Left lung (tissue), 4 donors: ENCODE measurements at regions not wholly inside any gene's neighbourhood (a gene's known extent, or its start where the extent isn't known, plus 50 kb on each side); places are given as distances from the start of the nearest gene placed in this dataset.
A peak's percentile ranks its signal among the peaks of the same experiment; 100 is the strongest.
"Not testable (repeated sequence)": the region's sequence is repeated elsewhere in the genome, so short reads cannot be mapped to it uniquely, and the experiment has no call there.

Source experiments
- ATAC-seq: fragments of 200-7000 bp; cut with Tn5 transposase; one replicate; pipeline ENCODE4 v1.9.1; 2020; ENCODE audit warnings: moderate library complexity
- DNase-seq, 4 donors: peaks; one replicate each; pipeline ENCODE4 v3.0.0-alpha.2; 2013 to 2020
- H3K27ac ChIP-seq, 2 donors: fragments of 200-600 bp; sonication (generic) in 1 of 2; one replicate each; pipeline versions ENCODE4 v1.5.0 to v1.8.0; 2020 to 2021
- H3K27me3 ChIP-seq, 2 donors: fragments of 200-600 bp; sonication (generic) in 1 of 2; one replicate each; pipeline versions ENCODE4 v1.5.0 to v1.8.0; 2020 to 2021
- H3K36me3 ChIP-seq, 2 donors: fragments of 200-600 bp; sonication (generic) in 1 of 2; one replicate each; pipeline versions ENCODE4 v1.5.0 to v1.8.0; 2020 to 2021
- H3K4me1 ChIP-seq, 2 donors: fragments of 200-600 bp; one replicate each; pipeline ENCODE4 v1.8.0; 2021
- H3K4me3 ChIP-seq, 2 donors: fragments of 200-600 bp; sonication (generic) in 1 of 2; one replicate each; pipeline versions ENCODE4 v1.5.0 to v1.8.0; 2020 to 2021; ENCODE audit warnings: mild to moderate bottlenecking in 1 of 2
- H3K9me3 ChIP-seq, 2 donors: fragments of 200-600 bp; sonication (generic) in 1 of 2; one replicate each; pipeline versions ENCODE4 v1.5.0 to v1.8.0; 2020 to 2021
- intact Hi-C, 2 donors: fragments of 100-400 bp; cut with DNase I; formaldehyde crosslinking; loops; one replicate each; pipeline versions ENCODE4 v1.11.2 to v1.14.2; 2022
- TF ChIP-seq, protein P1 (sequence below), 2 donors: fragments of 200-600 bp; sonication (generic) in 1 of 2; IDR thresholded peaks; one replicate each; pipeline versions ENCODE4 v1.5.0 to v1.8.0; 2021; ENCODE audit warnings: antibody characterized with exemption in 2 of 2
- donor health status: DM: no; HTN: yes; CAD: no.
- donor health status: DM: no; HTN: no; CAD: no.

DNA sequence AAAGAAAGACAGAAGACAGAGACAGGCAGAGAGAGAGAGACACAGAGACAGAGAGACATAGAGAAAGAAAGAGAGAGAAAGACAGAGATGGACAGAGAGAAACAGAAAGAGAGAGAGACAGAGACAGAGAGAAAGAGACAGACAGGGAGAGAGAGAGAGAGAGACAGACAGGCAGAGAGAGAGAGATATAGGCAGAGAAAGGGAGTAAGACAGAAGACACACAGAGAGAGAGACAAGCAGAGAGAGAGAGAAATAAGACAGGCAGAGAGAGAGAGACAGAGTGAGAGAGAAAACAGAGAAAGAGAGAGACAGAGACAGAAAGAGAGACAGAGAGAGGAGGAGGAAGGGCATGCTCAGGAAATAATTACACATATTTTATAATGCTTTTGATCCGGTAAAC, 758.3 kb upstream of the DEFB115 start:
- no peaks in the 10 kb centered on the region for H3K4me1 ChIP-seq
- DNase-seq, result no peak
- no peak for ATAC-seq
- no peaks in the 10 kb centered on the region for H3K36me3 ChIP-seq
- intact Hi-C loops, result no loop called here
- TF ChIP-seq, protein P1, sequence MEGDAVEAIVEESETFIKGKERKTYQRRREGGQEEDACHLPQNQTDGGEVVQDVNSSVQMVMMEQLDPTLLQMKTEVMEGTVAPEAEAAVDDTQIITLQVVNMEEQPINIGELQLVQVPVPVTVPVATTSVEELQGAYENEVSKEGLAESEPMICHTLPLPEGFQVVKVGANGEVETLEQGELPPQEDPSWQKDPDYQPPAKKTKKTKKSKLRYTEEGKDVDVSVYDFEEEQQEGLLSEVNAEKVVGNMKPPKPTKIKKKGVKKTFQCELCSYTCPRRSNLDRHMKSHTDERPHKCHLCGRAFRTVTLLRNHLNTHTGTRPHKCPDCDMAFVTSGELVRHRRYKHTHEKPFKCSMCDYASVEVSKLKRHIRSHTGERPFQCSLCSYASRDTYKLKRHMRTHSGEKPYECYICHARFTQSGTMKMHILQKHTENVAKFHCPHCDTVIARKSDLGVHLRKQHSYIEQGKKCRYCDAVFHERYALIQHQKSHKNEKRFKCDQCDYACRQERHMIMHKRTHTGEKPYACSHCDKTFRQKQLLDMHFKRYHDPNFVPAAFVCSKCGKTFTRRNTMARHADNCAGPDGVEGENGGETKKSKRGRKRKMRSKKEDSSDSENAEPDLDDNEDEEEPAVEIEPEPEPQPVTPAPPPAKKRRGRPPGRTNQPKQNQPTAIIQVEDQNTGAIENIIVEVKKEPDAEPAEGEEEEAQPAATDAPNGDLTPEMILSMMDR (IDR thresholded peaks at IDR 0.05), result no peak
- no peak overlapping the region for H3K4me3 ChIP-seq
- H3K27me3 ChIP-seq, result peaks cover 0 to 49% of the 10 kb centered on the region in 2 donors
- H3K27ac ChIP-seq, result no peak overlapping the region
- H3K9me3 ChIP-seq, result no peaks in the 10 kb centered on the region

DNA sequence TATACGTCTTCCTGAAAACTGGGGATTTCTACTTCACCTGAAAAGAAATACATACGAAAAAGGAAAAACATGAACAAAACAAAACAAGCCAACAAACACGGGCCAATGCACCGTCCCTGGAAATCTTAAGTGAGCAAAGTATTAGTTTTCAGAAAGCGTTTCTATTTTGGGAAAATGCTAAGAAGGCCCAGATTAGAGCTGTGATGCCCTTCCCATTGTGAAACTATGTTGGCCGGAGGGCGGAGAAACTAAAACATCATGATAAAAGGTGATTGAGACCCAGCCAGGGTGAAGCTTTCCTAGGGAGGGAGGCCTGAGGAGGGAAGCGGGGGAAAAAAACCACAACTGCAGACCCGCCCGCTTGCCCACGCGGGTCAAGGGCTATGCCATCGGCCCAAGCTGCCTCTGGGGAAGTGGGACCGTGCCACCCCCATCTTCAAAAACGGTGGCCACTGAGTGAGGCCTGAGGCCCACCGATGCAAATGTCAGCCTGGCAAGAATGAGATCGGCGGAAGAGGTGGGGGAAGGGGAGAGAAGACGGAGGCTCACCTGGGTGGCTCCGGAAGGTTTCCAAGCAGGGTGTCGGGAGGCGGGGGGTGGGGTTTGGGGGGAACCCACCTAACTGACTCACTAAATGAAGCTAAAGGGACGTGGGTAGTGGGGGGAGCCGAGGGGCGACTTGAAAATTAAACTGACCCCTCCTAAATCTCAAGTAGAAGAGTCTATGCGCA, 757.6 kb upstream of the DEFB115 start:
- H3K4me1 ChIP-seq, H3K36me3 ChIP-seq, ATAC-seq, H3K27ac ChIP-seq, DNase-seq, H3K4me3 ChIP-seq, intact Hi-C loops, H3K9me3 ChIP-seq: not testable (repeated sequence)
- H3K27me3 ChIP-seq, result peaks cover 0 to 49% of the 10 kb centered on the region in 2 donors

DNA sequence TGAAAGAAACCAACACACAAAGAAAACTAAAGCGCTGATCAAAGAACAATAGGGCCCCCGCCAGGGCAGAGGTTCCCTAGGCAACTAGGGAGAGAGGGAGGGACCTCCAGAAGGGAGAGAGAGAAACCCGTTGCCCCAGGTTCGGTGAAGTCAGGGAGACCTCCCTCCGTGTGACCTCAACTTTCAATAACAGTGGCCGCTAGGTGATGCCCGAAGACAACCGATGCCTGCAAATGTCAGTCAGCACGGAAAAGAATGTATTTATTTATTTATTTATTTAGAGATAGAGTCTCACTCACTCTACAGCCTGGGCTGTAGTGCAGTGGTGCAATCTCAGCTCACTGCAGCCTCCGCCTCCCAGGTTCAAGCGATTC, 757.0 kb upstream of the DEFB115 start:
- ATAC-seq, H3K36me3 ChIP-seq: not testable (repeated sequence)
- peak in 1 of 4 donors; percentile 19 for DNase-seq

DNA sequence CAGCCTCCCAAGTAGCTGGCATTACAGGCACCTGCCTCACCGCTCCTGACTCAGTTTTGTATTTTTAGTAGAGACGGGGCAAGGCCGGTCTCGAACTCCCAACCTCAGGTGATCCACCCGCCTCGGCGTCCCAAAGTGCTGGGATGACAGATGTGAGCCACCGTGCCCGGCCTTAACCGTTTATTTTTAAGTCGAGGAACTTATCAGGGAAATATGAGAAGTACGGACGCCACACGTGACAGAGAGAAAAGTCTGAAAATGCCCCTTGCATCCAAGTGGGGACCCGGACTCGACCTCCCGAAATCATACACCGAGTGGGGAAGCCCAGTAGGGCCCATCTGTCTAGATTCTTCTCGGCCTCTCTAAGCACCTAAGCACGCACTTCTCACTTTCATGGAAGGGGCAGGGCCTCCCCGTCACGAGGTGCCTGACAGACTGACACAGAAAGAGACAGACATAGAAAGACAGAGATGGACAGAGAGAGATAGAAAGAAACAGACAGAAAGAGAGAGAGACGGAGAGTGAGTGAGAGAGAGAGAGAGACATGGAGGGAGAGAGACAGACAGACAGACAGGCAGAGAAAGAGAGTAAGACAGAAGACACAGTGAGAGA, 756.5 kb upstream of the DEFB115 start:
- no peak overlapping the region for H3K4me3 ChIP-seq
- H3K27me3 ChIP-seq, result peaks cover 0 to 49% of the 10 kb centered on the region in 2 donors
- DNase-seq, result no peak
- no peaks in the 10 kb centered on the region for H3K36me3 ChIP-seq
- H3K27ac ChIP-seq, result no peak overlapping the region
- no peak for ATAC-seq
- TF ChIP-seq, protein P1 (IDR thresholded peaks at IDR 0.05), result no peak
- no peaks in the 10 kb centered on the region for H3K4me1 ChIP-seq
- intact Hi-C loops, result no loop called here
- no peaks in the 10 kb centered on the region for H3K9me3 ChIP-seq

More for the DNA sequence above, 757.0 kb upstream of the DEFB115 start:
- H3K4me1 ChIP-seq, H3K4me3 ChIP-seq, H3K9me3 ChIP-seq, intact Hi-C loops, H3K27ac ChIP-seq: not testable (repeated sequence)
- peaks cover 0 to 49% of the 10 kb centered on the region in 2 donors for H3K27me3 ChIP-seq
- TF ChIP-seq, protein P1 (IDR thresholded peaks at IDR 0.05), result peak in 1 of 2 donors; percentile 22

DNA sequence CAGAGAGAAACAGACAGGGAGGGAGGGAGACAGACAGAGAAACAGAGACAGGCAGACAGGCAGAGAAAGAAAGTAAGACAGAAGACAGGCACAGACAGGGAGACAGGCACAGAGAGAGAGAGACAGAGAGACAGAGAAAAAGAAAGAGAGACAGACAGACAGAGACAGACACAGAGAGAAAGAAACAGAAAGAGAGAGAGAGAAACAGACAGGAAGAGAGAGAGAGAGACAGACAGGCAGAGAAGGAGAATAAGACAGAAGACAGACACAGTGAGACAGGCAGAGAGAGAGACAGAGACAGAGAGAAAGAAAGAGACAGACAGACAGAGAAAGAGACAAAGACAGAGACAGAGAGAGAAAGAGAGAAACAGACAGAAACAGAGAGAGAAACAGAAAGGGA, 754.8 kb upstream of the DEFB115 start:
- Histone ChIP-seq H3K36me3 (no peaks in the 10 kb centered on the region), H3K27ac (no peak overlapping the region), H3K27me3 (peaks cover 0 to 43% of the 10 kb centered on the region in 2 donors), H3K4me1 (no peaks in the 10 kb centered on the region), H3K9me3 (peaks cover 0 to 7% of the 10 kb centered on the region in 2 donors), H3K4me3 (no peak overlapping the region)
- ATAC-seq (no peak), DNase-seq (no peak)
- intact Hi-C loops, result no loop called here
- TF ChIP-seq, protein P1 (IDR thresholded peaks at IDR 0.05), result no peak

DNA sequence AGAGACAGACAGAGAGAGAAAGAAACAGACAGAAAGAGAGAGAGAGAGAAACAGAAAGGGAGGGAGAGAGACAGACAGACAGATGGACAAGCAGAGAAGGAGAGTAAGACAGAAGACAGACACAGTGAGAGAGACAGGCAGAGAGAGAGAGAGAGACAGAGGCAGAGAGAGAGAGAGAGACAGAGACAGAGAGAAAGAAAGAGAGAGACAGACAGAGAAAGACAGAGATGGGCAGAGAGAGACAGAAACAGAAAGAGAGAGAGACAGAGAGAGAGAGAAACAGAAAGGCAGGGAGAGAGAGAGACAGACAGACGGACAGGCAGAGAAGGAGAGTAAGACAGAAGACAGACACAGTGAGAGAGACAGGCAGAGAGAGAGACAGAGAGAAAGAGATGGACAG, 754.3 kb upstream of the DEFB115 start:
- H3K9me3 ChIP-seq, H3K4me3 ChIP-seq, DNase-seq, H3K4me1 ChIP-seq, ATAC-seq, intact Hi-C loops, H3K36me3 ChIP-seq, H3K27ac ChIP-seq: not testable (repeated sequence)
- H3K27me3 ChIP-seq, result peaks cover 0 to 37% of the 10 kb centered on the region in 2 donors
